ENCODE measurements at regions not wholly inside any gene's neighbourhood (a gene's known extent, or its start where the extent isn't known, plus 50 kb on each side); places are given as distances from the start of the nearest gene placed in this dataset.

DNA sequence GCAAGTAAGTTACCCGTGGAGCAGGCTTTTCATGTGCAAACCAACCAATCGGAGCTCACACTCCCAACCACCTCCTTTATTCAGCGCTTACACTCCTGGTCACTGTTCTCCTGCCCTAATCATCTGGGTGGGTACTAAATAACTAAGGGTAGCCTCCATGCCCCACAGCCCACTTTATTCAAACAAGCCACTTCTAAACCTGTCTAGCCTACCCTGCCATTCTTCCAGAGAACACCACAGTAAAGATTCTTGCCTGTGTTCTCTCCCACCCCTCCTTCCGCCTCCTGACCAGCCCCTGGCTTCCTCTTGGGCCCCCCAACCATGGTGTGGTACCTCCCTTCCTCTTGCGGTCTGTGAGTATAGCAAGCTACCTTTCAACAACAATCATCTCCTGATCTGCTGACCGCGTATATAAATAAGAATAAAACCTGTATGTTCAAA, 581.9 kb downstream of the VRK1 start:
- TF ChIP-seq, protein P1, sequence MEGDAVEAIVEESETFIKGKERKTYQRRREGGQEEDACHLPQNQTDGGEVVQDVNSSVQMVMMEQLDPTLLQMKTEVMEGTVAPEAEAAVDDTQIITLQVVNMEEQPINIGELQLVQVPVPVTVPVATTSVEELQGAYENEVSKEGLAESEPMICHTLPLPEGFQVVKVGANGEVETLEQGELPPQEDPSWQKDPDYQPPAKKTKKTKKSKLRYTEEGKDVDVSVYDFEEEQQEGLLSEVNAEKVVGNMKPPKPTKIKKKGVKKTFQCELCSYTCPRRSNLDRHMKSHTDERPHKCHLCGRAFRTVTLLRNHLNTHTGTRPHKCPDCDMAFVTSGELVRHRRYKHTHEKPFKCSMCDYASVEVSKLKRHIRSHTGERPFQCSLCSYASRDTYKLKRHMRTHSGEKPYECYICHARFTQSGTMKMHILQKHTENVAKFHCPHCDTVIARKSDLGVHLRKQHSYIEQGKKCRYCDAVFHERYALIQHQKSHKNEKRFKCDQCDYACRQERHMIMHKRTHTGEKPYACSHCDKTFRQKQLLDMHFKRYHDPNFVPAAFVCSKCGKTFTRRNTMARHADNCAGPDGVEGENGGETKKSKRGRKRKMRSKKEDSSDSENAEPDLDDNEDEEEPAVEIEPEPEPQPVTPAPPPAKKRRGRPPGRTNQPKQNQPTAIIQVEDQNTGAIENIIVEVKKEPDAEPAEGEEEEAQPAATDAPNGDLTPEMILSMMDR (IDR thresholded peaks at IDR 0.05), result no peak
- ATAC-seq (ENCODE audit: low FRiP score), result no peak
- DNase-seq (ENCODE audit: low spot score), result no peak

DNA sequence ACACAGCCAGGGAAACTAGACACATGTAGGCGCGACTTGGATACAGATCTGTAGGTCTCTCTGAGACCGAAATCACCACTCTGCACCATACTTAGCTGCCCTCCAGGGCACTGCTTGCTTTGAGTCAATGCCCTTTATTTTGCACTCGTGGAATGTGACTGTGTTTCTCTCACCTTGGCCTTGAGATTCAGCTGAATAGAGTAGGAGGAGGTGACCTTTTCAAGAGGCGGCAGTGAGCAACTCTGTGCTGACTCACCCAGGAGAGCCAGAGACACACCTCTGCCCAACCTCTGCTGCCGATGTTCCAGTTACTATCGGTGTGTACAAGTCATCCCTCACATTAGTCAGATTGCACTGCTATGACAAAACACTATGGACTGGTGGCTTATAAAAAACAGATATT, 583.4 kb downstream of the VRK1 start:
- TF ChIP-seq, protein P1 (IDR thresholded peaks at IDR 0.05), result no peak
- ATAC-seq (ENCODE audit: low FRiP score), result no peak
- DNase-seq (ENCODE audit: low spot score), result no peak

DNA sequence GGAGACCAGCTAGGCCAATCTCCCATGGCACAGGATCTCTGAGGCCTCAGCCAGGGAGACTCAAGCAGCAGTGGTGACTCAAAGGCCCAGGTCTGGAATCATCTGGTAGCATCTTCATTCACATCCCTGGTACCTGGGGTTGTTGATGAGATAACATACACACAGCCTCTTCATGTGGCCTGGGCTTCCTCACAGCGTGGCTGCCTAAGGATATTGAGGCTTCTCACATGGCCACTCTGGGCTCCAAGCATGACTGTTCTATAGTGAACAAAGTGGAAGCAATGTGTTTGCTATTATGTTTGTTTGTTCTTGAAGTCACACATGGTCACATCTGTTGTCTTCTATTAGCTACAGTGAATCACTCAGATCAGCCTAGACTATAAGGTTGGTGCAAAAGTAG, 584.1 kb downstream of the VRK1 start:
- TF ChIP-seq, protein P1 (IDR thresholded peaks at IDR 0.05), result no peak
- ATAC-seq (ENCODE audit: low FRiP score), result no peak
- DNase-seq (ENCODE audit: low spot score), result no peak

DNA sequence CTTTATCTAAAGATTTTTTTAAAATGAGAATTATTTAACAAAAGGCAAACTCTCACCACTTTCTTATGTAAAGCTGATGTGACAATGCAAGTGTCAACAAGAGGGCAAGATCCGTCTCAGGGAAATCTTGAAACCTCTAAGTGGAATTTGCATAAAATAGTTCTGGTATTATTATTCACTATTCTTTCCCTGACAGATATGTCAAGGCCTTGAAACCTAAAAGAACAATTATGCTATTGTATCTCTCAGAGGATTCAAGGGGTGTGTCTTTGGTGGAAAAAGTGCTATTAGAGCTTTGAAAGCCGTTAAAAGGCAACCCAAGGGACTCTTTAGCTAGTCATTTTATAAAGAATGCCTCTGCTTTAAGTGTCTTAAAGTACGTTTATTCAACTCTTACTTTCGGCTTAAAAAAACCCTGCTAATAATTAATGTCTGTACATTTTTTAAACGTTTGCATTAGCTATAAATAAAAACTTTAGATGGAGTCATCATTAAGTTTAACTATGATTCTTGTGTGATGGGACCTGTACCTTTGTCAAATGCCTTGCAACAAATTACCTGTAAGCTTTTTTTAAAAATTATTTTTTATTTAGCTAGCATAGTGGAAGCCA, 585.5 kb downstream of the VRK1 start:
- ATAC-seq (ENCODE audit: low FRiP score) (no peak), DNase-seq (ENCODE audit: low spot score) (no peak)
- TF ChIP-seq, protein P1 (IDR thresholded peaks at IDR 0.05), result no peak

DNA sequence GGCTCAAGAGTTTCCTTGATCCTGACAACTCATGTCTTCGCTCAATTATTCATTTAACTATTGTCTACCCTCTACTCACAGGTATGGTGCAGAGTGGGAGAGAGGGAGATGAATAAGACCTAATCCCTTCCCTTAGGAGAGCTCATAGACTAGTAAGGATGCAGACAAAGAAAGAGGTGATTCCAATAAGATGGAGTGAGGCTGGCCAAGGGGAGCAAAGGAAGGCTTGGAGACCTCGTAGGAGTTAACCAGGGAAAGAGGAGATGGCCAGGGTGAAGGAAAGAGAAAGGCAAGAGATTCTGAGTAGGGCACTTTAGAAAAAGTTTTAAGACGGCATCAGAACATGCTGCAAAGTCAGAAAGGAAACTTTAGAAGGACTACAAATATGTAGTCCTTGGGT, 588.5 kb downstream of the VRK1 start:
- ATAC-seq (ENCODE audit: low FRiP score), result no peak
- no peak for DNase-seq (ENCODE audit: low spot score)
- TF ChIP-seq, protein P1 (IDR thresholded peaks at IDR 0.05), result no peak

DNA sequence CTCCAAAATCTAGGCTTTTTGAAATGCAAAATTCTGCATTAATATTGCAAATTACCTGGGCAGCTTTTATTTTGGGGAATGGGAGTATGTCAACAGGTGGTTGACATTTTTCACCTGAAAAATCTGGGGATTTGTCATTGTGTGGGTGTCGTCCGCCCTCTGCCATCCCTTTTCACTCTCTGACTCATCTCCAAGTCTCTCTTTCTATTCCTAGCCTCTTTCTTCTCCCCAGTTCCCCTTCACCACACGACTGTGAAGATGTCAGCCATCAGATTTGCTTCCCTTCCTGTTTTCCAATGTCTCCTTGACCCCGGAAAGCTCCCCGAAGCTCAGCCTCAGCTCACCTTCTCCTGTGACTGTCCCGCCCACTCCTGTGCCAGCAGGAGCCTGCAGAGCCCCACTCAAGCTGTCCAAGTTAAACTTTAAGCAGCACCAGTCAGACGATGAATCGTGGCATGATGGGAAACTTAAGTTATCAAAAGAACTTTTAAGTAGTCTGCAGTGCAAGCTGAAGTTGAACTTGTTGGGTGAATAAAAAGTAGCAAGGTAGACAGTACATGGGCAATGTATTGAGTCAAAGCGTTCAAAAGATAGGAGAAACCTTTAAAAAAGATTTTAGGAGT, 590.2 kb downstream of the VRK1 start:
- TF ChIP-seq, protein P1 (IDR thresholded peaks at IDR 0.05), result no peak
- DNase-seq (ENCODE audit: low spot score), result no peak
- ATAC-seq (ENCODE audit: low FRiP score), result no peak

DNA sequence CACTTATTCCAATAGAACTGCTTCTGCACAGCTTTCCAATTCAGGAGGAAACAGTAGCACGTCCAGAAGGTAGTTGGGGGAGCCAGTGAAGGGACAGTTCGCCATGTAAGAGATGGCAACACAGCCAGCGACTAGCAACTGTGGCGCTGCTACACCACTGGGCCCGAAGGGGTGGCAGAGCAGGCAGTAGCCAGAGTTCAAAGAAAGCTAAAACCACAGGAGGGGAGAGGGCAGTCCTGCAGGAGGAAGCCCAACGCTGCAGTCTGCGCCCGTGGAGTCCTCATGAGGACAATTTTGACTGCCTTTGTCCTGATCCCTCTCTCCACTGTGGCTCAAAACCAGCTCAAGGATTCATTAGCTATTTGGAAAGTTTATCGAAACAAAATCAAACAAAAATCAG, 591.2 kb downstream of the VRK1 start:
- ATAC-seq (ENCODE audit: low FRiP score), result no peak
- TF ChIP-seq, protein P1 (IDR thresholded peaks at IDR 0.05), result no peak
- DNase-seq (ENCODE audit: low spot score), result no peak

Measured in omental fat pad (tissue), 3 donors.